HL-60 (cell line): ENCODE measurements at regions not wholly inside any gene's neighbourhood (a gene's known extent, or its start where the extent isn't known, plus 50 kb on each side); places are given as distances from the start of the nearest gene placed in this dataset.

ENCODE experiments used
- GABPA ChIP-seq: IDR thresholded peaks from 2 replicates; pipeline ENCODE4 v1.6.1; 2012; ENCODE audit warnings: low read depth
- POLR2AphosphoS5 ChIP-seq: IDR thresholded peaks from 2 replicates; pipeline ENCODE4 v1.6.1; 2012; ENCODE audit warnings: low read depth
- SPI1 ChIP-seq: IDR thresholded peaks from 2 replicates; pipeline ENCODE4 v1.6.1; 2012; ENCODE audit warnings: low read depth, mild to moderate bottlenecking, borderline replicate concordance
- TF ChIP-seq, protein P1 (sequence below): IDR thresholded peaks from one replicate; pipeline ENCODE4 v1.5.1; 2011; ENCODE audit warnings: low read length, control low read depth, inconsistent platforms; ENCODE audit not compliant: insufficient read depth
- TF ChIP-seq, protein P2 (sequence below): IDR thresholded peaks from 2 replicates; pipeline ENCODE4 v1.6.1; 2012; ENCODE audit warnings: low read depth; ENCODE audit not compliant: insufficient replicate concordance

DNA sequence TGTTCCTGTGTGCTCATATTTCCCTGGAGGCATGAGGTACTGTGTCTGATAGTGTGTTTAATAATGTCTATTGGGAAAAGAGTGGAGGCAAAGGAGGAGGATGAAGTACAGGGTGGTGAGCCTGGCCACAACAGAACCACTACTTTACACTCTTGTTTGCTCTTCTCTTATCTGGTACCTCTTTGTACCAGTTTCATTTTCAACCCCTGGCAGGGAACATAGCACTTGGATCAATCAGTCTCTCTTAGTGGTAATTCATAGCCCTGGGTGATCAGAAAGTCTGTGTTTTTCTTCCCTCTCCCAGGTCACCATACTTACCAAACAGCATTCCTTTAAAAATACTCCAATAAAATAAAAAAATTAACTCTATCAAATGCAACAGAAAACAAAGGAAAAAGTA is 105.4 kb downstream of the DMRT2 start:
- TF ChIP-seq, protein P1, sequence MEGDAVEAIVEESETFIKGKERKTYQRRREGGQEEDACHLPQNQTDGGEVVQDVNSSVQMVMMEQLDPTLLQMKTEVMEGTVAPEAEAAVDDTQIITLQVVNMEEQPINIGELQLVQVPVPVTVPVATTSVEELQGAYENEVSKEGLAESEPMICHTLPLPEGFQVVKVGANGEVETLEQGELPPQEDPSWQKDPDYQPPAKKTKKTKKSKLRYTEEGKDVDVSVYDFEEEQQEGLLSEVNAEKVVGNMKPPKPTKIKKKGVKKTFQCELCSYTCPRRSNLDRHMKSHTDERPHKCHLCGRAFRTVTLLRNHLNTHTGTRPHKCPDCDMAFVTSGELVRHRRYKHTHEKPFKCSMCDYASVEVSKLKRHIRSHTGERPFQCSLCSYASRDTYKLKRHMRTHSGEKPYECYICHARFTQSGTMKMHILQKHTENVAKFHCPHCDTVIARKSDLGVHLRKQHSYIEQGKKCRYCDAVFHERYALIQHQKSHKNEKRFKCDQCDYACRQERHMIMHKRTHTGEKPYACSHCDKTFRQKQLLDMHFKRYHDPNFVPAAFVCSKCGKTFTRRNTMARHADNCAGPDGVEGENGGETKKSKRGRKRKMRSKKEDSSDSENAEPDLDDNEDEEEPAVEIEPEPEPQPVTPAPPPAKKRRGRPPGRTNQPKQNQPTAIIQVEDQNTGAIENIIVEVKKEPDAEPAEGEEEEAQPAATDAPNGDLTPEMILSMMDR = no peak
- TF ChIP-seq GABPA (no peak), POLR2AphosphoS5 (no peak), SPI1 (no peak)
- TF ChIP-seq, protein P2, sequence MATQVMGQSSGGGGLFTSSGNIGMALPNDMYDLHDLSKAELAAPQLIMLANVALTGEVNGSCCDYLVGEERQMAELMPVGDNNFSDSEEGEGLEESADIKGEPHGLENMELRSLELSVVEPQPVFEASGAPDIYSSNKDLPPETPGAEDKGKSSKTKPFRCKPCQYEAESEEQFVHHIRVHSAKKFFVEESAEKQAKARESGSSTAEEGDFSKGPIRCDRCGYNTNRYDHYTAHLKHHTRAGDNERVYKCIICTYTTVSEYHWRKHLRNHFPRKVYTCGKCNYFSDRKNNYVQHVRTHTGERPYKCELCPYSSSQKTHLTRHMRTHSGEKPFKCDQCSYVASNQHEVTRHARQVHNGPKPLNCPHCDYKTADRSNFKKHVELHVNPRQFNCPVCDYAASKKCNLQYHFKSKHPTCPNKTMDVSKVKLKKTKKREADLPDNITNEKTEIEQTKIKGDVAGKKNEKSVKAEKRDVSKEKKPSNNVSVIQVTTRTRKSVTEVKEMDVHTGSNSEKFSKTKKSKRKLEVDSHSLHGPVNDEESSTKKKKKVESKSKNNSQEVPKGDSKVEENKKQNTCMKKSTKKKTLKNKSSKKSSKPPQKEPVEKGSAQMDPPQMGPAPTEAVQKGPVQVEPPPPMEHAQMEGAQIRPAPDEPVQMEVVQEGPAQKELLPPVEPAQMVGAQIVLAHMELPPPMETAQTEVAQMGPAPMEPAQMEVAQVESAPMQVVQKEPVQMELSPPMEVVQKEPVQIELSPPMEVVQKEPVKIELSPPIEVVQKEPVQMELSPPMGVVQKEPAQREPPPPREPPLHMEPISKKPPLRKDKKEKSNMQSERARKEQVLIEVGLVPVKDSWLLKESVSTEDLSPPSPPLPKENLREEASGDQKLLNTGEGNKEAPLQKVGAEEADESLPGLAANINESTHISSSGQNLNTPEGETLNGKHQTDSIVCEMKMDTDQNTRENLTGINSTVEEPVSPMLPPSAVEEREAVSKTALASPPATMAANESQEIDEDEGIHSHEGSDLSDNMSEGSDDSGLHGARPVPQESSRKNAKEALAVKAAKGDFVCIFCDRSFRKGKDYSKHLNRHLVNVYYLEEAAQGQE = no peak
